Mesothelial cell of epicardium (in vitro differentiated cells): ENCODE measurements at regions not wholly inside any gene's neighbourhood (a gene's known extent, or its start where the extent isn't known, plus 50 kb on each side); places are given as distances from the start of the nearest gene placed in this dataset.

ENCODE experiments used
- DNase-seq, 2 experiments: peaks; one replicate each; pipeline ENCODE4 v3.0.0; 2021; ENCODE audit warnings: low spot score in 2 of 2; ENCODE audit not compliant: unreplicated experiment in 2 of 2
- H3K27ac Mint-ChIP-seq: 2 replicates; pipeline ENCODE4 v1.8.0; 2021; ENCODE audit warnings: mixed read lengths
- H3K27me3 Mint-ChIP-seq: 2 replicates; pipeline ENCODE4 v1.8.0; 2021; ENCODE audit warnings: low read depth, mixed read lengths
- H3K36me3 Mint-ChIP-seq: 2 replicates; pipeline ENCODE4 v1.8.0; 2021; ENCODE audit warnings: mixed read lengths
- H3K4me1 Mint-ChIP-seq: 2 replicates; pipeline ENCODE4 v1.8.0; 2021; ENCODE audit warnings: mixed read lengths
- H3K4me3 Mint-ChIP-seq: 2 replicates; pipeline ENCODE4 v1.8.0; 2021; ENCODE audit warnings: mild to moderate bottlenecking, moderate library complexity, mixed read lengths
- H3K9me3 Mint-ChIP-seq: 2 replicates; pipeline ENCODE4 v1.8.0; 2021; ENCODE audit warnings: mixed read lengths
- CTCF ChIP-seq: fragments of 200-600 bp; sonication (generic); IDR thresholded peaks from one replicate; pipeline ENCODE4 v1.5.0; 2021; ENCODE audit warnings: antibody characterized with exemption; ENCODE audit not compliant: unreplicated experiment

GRCh38 chr3:73234354-73235014, 173.0 kb downstream of the EBLN2 start:
- Mint-ChIP-seq H3K4me3 (no peak overlapping the region), H3K27me3 (no peaks in the 10 kb centered on the region), H3K27ac (no peak overlapping the region), H3K9me3 (no peaks in the 10 kb centered on the region), H3K4me1 (no peaks in the 10 kb centered on the region), H3K36me3 (no peaks in the 10 kb centered on the region)
- no peak for DNase-seq
- no peak for TF ChIP-seq CTCF

DNA sequence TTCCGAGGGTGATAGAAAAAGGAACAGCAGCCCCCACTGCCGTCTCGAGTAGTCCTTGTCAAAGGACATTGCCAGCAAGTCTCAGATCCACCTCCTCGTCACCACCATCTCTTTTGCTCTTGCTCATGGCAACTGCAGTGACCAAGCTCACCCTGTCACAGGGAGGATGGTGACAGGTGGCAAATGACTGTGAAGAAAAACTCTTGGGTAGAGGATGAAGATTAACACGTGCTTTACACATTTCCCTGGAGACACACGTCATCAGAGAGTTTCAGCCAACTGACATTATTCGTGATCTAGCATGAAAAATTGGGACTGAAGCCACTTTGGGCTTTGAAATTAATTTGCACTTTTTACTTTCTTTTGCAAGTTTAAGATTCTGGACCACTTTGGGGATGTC, 174.3 kb downstream of the EBLN2 start:
- TF ChIP-seq CTCF = no peak
- H3K27ac Mint-ChIP-seq = no peak overlapping the region
- H3K36me3 Mint-ChIP-seq = no peaks in the 10 kb centered on the region
- no peak overlapping the region for H3K4me3 Mint-ChIP-seq
- H3K9me3 Mint-ChIP-seq = no peaks in the 10 kb centered on the region
- H3K4me1 Mint-ChIP-seq = no peaks in the 10 kb centered on the region
- DNase-seq = no peak
- no peaks in the 10 kb centered on the region for H3K27me3 Mint-ChIP-seq

DNA sequence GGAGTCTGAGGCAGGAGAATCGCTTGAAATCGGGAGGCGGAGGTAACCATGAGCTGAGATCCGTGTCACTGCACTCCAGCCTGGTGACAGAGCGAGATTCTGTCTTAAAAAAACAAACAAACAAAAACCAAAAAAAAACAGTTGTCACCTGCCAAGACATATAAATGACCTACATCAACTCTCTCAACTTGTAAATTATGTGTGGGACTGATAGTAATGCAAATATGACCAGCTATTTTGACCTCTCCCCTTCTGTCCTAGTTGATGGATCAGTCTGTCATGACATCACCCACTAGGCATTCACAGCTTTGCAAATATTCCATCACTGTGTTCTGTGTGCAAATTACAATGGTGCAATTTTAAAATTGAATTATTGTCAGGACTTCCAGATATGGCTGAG, 175.4 kb downstream of the EBLN2 start:
- no peak for TF ChIP-seq CTCF
- no peak overlapping the region for H3K4me3 Mint-ChIP-seq
- no peak for DNase-seq
- no peaks in the 10 kb centered on the region for H3K36me3 Mint-ChIP-seq
- no peaks in the 10 kb centered on the region for H3K27me3 Mint-ChIP-seq
- H3K27ac Mint-ChIP-seq = no peak overlapping the region
- H3K4me1 Mint-ChIP-seq = no peaks in the 10 kb centered on the region
- no peaks in the 10 kb centered on the region for H3K9me3 Mint-ChIP-seq

DNA sequence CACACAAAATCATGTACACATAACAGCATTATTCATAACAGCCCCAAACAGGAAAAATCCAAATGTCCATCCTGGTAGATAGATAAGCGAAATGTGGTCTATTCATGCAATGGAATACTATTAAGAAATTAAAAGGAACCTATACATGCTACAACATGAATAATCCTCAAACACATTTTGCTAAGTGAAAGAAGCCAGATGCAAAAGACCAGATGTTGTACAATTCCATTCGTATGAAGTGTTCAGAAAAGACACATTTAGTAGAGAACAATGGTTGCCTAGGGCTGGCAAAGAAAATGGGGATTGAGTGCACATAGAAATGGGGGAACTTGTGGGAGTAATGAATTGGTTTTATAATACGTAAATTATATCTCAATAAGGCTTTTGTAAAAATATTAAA, 182.3 kb downstream of the EBLN2 start:
- H3K9me3 Mint-ChIP-seq = peaks cover 5% of the 10 kb centered on the region

DNA sequence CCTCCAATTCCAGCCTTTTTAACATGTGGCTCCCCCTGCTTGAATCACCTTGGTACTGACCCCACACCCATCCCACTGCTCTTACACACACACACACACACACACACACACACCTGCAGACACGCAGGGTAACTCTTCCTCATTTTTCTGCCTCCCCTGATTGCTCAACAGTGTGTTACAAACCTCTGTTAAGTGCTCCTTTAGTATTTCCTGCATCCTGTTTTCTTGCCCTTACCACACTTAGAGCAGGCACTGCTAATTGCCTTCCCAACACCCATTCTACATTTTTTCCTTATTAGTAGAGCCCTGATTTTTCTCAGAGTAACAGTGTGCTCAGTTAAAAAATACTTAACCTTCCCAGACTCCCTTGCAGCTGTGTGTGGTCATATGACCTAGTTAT, 184.0 kb downstream of the EBLN2 start:
- TF ChIP-seq CTCF = no peak
- DNase-seq = no peak
- Mint-ChIP-seq H3K27me3 (no peaks in the 10 kb centered on the region), H3K4me1 (no peaks in the 10 kb centered on the region), H3K4me3 (no peak overlapping the region), H3K9me3 (peaks cover 5% of the 10 kb centered on the region), H3K36me3 (no peaks in the 10 kb centered on the region), H3K27ac (no peak overlapping the region)

More for the DNA sequence above, 182.3 kb downstream of the EBLN2 start:
- Mint-ChIP-seq H3K36me3 (no peaks in the 10 kb centered on the region), H3K4me3 (no peak overlapping the region), H3K27me3 (no peaks in the 10 kb centered on the region), H3K4me1 (no peaks in the 10 kb centered on the region), H3K27ac (no peak overlapping the region)
- no peak for DNase-seq
- no peak for TF ChIP-seq CTCF

DNA sequence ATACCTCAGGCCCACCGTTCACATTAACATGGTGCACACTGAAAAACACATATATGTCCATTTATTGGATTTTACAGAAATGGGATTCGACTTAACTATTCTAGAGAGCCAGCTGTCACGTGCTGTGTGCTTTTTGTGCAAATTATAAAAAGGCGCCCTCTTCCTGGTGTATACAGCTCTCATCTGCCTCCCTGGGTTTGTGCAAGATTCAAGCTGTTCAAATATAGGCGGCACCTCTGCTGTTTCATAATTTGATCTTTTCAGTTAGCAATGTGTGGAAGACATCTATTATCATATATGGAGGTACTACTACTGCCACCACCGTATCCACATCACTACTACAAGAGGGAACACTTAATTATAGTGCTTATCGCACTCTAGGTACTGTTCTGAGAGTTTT, 187.6 kb downstream of the EBLN2 start:
- TF ChIP-seq CTCF = no peak
- no peaks in the 10 kb centered on the region for H3K27me3 Mint-ChIP-seq
- peaks cover 6% of the 10 kb centered on the region for H3K4me1 Mint-ChIP-seq
- peaks cover 9% of the 10 kb centered on the region for H3K9me3 Mint-ChIP-seq
- H3K27ac Mint-ChIP-seq = no peak overlapping the region
- no peak overlapping the region for H3K4me3 Mint-ChIP-seq
- no peak for DNase-seq
- H3K36me3 Mint-ChIP-seq = no peaks in the 10 kb centered on the region
